A673 (cell line): ENCODE measurements at regions not wholly inside any gene's neighbourhood (a gene's known extent, or its start where the extent isn't known, plus 50 kb on each side); places are given as distances from the start of the nearest gene placed in this dataset.

ENCODE experiments used
- EZH2 ChIP-seq: fragments of 200-600 bp; sonication (generic); IDR thresholded peaks from 2 replicates; pipeline ENCODE4 v1.6.1; 2017; ENCODE audit warnings: borderline replicate concordance, low read depth, mild to moderate bottlenecking, mixed read lengths, antibody characterized with exemption, low read length; ENCODE audit not compliant: poor library complexity, severe bottlenecking
- TF ChIP-seq, protein P1 (sequence below): fragments of 300-800, 200-600 bp; sonication (generic); conservative IDR thresholded peaks from 2 replicates; pipeline ENCODE4 v1.5.1; 2017; ENCODE audit warnings: low read depth, mild to moderate bottlenecking, antibody characterized with exemption, low read length, moderate library complexity, mixed read lengths

DNA sequence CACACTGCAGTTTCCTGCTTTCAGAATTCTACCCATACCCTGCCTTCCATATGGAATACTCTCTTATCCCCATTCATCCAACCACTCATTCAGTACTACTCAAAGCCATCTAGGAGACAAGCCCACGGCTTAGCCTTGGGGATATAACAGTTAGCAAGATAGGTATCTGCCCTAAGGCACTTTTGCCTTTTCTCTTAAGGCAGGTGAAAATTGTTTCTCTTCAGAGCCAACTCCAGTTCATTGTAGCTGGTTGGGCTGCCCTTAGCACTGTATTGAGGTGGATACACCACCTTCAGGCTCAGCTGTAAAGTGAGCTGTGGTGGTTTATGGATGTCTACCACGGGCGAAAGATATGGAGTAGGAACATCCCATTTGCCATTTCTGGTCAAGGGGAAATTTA lies 729.7 kb upstream of the TBX3 start:
- TF ChIP-seq, protein P1, sequence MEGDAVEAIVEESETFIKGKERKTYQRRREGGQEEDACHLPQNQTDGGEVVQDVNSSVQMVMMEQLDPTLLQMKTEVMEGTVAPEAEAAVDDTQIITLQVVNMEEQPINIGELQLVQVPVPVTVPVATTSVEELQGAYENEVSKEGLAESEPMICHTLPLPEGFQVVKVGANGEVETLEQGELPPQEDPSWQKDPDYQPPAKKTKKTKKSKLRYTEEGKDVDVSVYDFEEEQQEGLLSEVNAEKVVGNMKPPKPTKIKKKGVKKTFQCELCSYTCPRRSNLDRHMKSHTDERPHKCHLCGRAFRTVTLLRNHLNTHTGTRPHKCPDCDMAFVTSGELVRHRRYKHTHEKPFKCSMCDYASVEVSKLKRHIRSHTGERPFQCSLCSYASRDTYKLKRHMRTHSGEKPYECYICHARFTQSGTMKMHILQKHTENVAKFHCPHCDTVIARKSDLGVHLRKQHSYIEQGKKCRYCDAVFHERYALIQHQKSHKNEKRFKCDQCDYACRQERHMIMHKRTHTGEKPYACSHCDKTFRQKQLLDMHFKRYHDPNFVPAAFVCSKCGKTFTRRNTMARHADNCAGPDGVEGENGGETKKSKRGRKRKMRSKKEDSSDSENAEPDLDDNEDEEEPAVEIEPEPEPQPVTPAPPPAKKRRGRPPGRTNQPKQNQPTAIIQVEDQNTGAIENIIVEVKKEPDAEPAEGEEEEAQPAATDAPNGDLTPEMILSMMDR: no peak
- no peak for TF ChIP-seq EZH2
